HG02610 (cell line): ENCODE measurements at regions not wholly inside any gene's neighbourhood (a gene's known extent, or its start where the extent isn't known, plus 50 kb on each side); places are given as distances from the start of the nearest gene placed in this dataset.
"Not testable (repeated sequence)": the region's sequence is repeated elsewhere in the genome, so short reads cannot be mapped to it uniquely, and the experiment has no call there.

Source experiments
- ATAC-seq: cut with Tn5 transposase; IDR thresholded peaks from one replicate; pipeline ENCODE4 v1.9.1; 2021; ENCODE audit warnings: mild to moderate bottlenecking, moderate library complexity; ENCODE audit not compliant: unreplicated experiment

- peak; percentile 56 for ATAC-seq
These were observed 681.5 kb downstream of the LRRIQ3 start for GRCh38 chr1:73516451-73516850.

GRCh38 chr1:73511038-73511437 is 686.9 kb downstream of the LRRIQ3 start:
- ATAC-seq = no peak

DNA sequence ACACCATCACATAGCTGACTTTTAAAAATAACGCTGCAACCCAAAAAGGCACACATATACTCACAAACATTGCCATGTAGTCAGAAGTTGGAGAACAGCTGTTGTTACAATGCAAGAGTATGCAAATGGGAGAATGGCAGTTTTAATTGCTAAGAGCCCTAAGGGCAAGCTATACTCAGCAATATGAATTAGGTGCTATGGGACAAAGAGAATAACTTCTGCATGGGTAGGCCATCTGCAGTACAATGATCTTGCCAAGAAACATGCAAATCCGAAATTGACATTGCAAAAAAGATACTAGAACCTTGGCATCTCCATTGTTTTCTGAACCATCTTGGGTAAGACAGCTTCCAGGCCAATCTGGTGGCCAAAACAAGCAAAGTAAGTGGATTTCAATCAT is 697.8 kb downstream of the LRRIQ3 start:
- ATAC-seq = no peak

DNA sequence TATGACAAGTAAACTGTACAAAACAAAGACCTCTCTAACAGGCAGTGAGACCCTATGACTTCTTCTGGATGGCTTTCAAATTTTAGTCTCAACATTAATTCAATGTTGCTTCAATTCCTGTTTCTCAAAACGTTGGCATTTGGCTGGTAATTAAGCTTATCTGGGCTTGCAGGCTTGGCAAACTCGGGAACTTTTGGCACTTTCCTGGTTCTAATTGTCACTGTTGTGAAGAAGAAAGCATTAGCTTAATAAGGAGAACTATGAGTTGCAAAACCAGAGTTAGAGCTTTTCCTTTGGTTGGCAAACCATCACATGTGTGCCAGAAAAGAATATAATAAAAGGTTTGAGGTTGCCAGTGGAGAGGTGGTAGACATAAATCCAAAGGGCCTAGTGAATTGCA is 698.3 kb downstream of the LRRIQ3 start:
- no peak for ATAC-seq

- no peak for ATAC-seq
These were observed 706.4 kb downstream of the LRRIQ3 start for GRCh38 chr1:73491621-73492020.

DNA sequence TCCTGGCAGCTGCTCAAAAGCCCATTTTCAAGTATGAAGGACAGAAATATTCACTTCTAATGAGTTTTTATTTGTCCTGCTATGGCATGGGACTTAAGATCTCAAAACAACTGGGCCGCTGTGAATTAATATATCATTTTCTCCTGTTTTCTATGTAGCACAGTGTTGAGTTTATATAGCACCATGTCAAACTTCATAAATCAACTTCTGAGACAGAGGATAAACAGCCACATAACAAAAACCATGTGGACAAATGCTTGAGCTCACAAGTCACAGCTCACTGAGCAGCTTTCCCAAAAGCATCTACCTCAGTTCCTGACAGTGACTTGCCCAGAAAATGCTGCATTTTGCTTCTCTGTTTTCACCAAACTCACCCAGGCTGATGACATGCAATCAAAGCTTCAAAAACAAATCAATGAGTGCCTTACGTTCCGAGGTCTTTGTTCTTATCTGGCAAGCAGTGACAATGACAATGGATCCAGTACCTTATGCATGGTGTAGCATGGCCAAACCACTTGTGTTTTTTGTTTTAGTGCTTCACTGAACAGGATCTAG is 722.6 kb downstream of the LRRIQ3 start:
- no peak for ATAC-seq

- no peak for ATAC-seq
These were observed 725.2 kb downstream of the LRRIQ3 start for GRCh38 chr1:73472810-73473209.

- no peak for ATAC-seq
These were observed 730.2 kb downstream of the LRRIQ3 start for GRCh38 chr1:73467731-73468130.

DNA sequence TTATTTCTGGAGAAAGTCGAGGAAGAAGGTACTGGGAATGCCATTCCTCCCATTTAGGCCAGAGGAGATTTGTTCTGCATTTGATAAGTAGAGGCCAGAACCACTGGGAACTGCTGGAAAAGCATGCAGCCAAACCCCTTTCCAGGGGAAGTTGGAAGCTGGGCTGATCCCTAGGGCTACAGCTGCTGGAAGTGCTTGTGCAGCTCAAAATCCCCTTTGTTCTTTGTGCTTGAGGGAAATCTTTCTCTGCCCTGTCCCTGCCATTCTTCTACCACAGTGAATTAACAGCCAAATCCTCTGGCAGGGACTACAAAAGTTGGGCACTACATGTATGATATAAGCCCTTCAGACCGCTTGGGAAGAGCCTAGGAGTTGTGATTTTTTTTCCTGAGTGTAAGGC is 734.1 kb downstream of the LRRIQ3 start:
- no peak for ATAC-seq

DNA sequence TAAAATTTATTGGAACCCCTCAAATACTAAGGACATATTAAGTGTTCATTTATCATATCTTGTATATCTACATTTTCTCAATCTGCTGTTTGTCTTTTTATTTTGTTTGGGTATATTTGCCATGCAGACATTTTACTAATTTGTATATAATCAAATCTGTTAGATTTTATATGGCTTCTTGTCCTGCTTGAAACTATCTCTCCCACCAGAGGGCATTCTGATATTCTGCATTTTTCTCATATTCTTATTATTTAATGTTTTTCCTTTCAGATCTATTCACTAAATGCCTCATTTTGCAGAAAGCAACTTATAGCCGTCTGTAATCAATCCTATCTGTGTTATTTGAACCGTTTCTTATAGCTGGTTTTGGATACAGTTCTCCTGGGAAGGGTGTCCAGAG is 745.5 kb downstream of the LRRIQ3 start:
- no peak for ATAC-seq

DNA sequence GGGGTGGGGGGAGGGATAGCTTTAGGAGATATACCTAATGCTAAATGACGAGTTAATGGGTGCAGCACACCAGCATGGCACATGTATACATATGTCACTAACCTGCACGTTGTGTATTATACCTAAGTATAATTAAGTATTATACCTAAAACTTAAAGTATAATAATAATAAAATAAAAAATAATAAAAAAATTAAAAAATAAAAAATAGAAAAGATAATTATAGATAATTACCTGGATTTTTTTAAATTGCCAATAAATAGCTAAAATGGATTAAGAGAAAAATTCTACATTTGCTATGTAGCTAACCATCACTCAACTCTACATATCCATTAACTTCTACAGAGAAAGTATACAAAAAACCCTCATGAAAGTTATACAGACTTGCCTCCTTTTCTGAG is 747.3 kb downstream of the LRRIQ3 start:
- not testable (repeated sequence) for ATAC-seq

DNA sequence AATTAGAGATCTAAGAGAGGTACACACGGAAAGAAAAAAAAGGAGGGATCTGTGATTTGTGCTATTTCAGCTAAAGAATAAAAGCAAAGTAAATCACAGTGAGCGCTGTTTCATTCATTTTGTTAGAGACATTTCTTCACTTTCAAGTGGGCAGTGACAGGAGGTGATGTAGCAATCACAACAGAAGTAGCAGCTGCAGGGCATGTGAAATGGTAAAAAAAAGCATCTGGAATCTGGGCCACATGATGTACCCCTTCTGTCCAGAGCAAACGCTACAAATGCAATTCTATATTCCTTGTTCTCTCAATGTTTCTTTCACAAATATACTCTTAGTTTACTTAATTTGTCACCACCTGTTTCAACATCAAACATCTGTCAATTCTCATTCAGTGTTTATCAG is 786.5 kb downstream of the LRRIQ3 start:
- no peak for ATAC-seq

GRCh38 chr1:73401666-73402065 is 796.3 kb downstream of the LRRIQ3 start:
- ATAC-seq = no peak

- ATAC-seq = no peak
These were observed 815.0 kb downstream of the LRRIQ3 start for GRCh38 chr1:73382966-73383365.

DNA sequence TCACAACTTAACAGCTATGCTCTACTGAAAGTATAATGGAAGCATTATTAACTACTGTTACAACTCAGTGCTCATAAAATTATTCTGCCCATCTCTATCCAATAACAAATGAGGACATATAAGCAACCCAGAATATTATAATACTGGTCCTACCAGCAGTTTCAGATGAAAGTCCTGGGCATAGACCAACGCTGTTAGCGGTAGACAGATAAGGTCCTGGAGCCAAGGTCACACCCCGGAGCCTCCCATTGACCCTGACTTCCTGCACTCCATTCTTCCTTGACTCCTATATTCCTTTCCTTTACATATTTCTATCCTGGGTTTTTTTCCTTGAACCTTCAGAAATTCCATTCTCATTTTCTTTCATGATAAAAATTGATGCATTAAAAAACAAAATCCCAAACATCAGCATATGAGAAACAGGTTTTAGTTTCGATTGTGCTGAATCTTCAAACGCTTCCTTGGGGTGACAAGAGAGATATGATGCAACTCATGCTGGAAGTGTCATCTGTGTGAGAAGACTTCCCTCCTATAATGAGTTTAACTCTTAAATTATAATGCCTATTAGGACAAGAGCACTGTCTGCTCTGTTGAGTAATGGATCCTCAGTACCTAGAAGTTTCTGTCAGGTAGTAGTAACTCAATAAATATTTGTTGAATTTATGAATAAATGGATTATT is 831.1 kb downstream of the LRRIQ3 start:
- ATAC-seq = no peak

DNA sequence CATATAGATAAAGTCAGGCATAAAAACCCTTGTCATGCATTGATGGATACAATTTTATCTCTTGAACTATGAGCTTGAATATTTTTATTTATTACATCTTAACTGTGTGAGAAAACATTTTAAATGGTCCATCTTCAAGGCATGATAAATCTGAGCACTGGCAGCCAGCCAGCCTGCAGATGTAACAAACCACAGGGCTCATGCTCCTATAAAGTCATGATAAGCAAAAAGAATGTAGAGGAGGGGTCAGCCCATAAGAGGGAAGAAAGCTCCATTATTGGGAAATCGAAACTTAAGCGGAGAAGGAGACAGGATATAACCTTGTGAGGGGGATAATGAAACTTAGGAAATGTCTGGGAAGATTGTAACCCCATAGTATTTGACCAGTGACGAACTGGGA is 839.0 kb downstream of the LRRIQ3 start:
- ATAC-seq = no peak

DNA sequence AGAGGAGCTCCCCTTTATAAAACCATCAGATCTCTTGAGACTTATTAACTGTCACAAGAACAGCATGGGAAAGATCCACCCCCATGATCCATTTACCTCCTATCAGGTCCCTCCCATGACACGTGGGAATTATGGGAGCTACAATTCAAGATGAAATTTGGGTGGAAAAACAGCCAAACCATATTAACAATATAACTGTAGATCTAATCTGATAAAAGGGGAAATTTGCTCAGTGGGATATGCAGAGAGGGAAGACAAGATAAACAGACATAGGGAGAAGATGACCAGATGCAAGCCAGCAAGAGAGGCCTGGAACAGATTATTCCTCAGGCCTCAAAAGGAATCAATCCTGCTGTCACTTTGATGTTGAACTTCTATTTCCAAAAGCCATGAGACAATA is 841.5 kb downstream of the LRRIQ3 start:
- no peak for ATAC-seq

DNA sequence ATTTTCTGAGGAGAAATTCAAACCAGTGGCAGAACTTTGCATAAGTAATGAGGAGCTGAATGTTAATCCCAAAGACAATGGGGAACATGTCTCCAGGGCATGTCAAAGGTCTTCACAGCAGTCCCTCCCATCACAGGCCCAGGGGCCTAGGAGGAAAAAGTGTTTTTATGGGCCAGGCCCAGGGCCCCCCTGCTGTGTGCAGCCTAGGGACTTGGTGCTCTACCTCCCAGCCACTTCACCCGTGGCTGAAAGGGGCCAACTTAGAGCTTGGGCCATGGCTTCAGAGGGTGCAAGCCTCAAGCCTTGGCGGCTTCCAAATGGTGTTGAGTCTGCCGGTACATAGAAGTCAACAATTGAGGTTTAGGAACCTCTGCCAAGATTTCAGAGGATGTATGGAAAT is 854.0 kb downstream of the LRRIQ3 start:
- no peak for ATAC-seq

- ATAC-seq = no peak
These were observed 864.0 kb downstream of the LRRIQ3 start for GRCh38 chr1:73333847-73334503.

DNA sequence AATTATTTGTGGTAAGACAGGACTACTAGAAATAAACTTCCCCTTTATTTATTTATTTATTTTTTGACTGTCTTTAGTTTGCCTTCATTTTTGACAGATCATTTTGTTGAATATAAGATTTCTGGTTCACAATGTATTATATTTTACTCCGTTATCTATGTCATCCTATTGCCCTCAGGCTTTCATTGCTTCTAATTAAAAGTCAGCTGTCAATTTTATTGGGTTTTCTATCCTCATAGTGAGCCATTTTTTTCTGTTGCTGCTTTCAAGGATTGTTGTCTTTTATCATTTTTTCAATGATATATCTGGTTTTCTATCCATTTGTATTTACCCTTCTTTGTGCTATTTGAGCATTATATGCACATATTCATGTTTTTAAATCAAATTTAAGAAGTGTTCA is 866.2 kb downstream of the LRRIQ3 start:
- ATAC-seq = no peak

DNA sequence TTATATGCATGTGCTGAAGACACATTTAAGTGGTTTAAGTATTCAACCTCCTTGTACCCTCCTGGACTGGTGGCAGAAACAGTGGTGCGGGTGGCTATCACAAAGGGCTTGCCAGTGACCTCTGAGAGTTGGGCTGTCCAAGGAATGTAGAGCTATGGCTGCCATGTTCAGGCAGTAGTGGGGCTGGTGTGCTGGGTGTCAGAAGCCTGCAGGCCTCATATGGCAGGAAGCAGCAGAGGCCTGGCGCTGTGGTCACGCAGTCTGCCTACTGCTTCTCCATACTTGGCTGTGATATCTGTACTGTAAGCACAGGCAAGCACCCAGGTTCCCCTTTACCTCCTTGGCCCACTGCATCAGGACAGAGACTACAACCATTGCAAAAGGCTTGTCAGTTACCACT is 870.0 kb downstream of the LRRIQ3 start:
- ATAC-seq = no peak

DNA sequence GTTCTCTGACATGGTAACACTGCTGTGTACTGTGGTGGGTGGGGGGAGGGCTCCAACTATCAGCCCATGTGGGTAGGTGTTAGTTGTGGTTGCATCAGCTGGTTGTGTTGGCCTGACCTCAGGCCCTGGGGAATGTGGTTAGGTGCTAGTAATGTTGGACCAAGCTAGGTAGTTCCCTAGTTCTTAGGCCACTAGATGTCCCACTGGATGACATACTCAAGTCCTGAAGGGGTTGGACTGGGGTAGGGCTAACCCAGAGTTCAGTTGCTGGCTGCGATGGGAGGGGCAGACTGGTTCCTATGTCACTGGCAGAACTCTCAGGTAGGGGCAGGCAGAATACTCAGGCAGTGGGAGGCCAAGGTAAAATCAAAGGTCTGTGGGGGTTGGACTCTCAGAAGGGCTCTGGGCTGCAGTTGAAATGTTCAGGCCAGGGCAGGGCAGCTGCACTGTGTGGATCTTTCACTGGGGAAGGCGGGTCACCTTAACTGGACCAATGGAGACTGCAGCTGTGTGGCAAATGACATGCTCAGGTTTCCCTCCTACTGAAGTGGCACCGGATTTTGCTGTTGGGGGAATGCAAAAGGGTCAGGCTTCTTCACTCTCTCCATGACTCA is 870.7 kb downstream of the LRRIQ3 start:
- ATAC-seq = no peak
